Neural progenitor cell (in vitro differentiated cells): ENCODE measurements at regions not wholly inside any gene's neighbourhood (a gene's known extent, or its start where the extent isn't known, plus 50 kb on each side); places are given as distances from the start of the nearest gene placed in this dataset.

Experiments
- CTCF ChIP-seq: fragments of 200-600 bp; sonication (generic); IDR thresholded peaks from 2 replicates; pipeline ENCODE4 v1.5.1; 2017; ENCODE audit warnings: antibody characterized with exemption, mild to moderate bottlenecking
- EZH2 ChIP-seq: fragments of 200-600 bp; sonication (generic); IDR thresholded peaks from 2 replicates; pipeline ENCODE4 v1.6.1; 2017; ENCODE audit warnings: antibody characterized with exemption, mild to moderate bottlenecking, moderate library complexity
- EZH2phosphoT487 ChIP-seq: fragments of 200-600 bp; sonication (generic); IDR thresholded peaks from 2 replicates; pipeline ENCODE4 v1.6.1; 2017; ENCODE audit warnings: antibody characterized with exemption

- TF ChIP-seq CTCF (no peak), EZH2phosphoT487 (no peak), EZH2 (no peak)
Measured at GRCh38 chr20:40207655-40208054, 481.4 kb downstream of the MAFB start.
